HUES48 (cell line): ENCODE measurements at regions not wholly inside any gene's neighbourhood (a gene's known extent, or its start where the extent isn't known, plus 50 kb on each side); places are given as distances from the start of the nearest gene placed in this dataset.

Experiments used
- H3K27ac ChIP-seq: one replicate; pipeline ENCODE4 v1.7.0; 2013; ENCODE audit warnings: low read depth, low read length, inconsistent platforms
- H3K27me3 ChIP-seq: 2 replicates; pipeline ENCODE4 v1.6.1; 2013; ENCODE audit warnings: mild to moderate bottlenecking, low read length; ENCODE audit not compliant: control insufficient read depth, insufficient read depth
- H3K36me3 ChIP-seq: 2 replicates; pipeline ENCODE4 v1.6.1; 2013; ENCODE audit warnings: low read length; ENCODE audit not compliant: control insufficient read depth, insufficient read depth
- H3K4me1 ChIP-seq: 2 replicates; pipeline ENCODE4 v1.6.1; 2013; ENCODE audit warnings: mild to moderate bottlenecking, low read length; ENCODE audit not compliant: control insufficient read depth, insufficient read depth
- H3K4me3 ChIP-seq: 2 replicates; pipeline ENCODE4 v1.5.1; 2013; ENCODE audit warnings: mild to moderate bottlenecking, low read depth, low read length
- H3K9ac ChIP-seq: 2 replicates; pipeline ENCODE4 v1.6.1; 2013; ENCODE audit warnings: mild to moderate bottlenecking, low read depth, low read length, moderate library complexity
- H3K9me3 ChIP-seq: 2 replicates; pipeline ENCODE4 v1.6.1; 2013; ENCODE audit warnings: low read length; ENCODE audit not compliant: control insufficient read depth, insufficient read depth

GRCh38 chr21:28522014-28522799, 470.5 kb downstream of the LTN1 start:
- no peaks in the 10 kb centered on the region for H3K9me3 ChIP-seq
- H3K4me1 ChIP-seq: peaks cover 9% of the 10 kb centered on the region
- no peak overlapping the region for H3K4me3 ChIP-seq
- no peaks in the 10 kb centered on the region for H3K27me3 ChIP-seq
- no peaks in the 10 kb centered on the region for H3K36me3 ChIP-seq
- no peak overlapping the region for H3K27ac ChIP-seq
- H3K9ac ChIP-seq: no peak overlapping the region

GRCh38 chr21:28518630-28519029, 474.0 kb downstream of the LTN1 start:
- H3K27ac ChIP-seq: no peak overlapping the region
- no peak overlapping the region for H3K4me3 ChIP-seq
- H3K36me3 ChIP-seq: no peaks in the 10 kb centered on the region
- no peak overlapping the region for H3K9ac ChIP-seq
- H3K4me1 ChIP-seq: peaks cover 10% of the 10 kb centered on the region
- no peaks in the 10 kb centered on the region for H3K9me3 ChIP-seq
- H3K27me3 ChIP-seq: no peaks in the 10 kb centered on the region

GRCh38 chr21:28516991-28517592, 475.6 kb downstream of the LTN1 start:
- Histone ChIP-seq H3K9me3 (no peaks in the 10 kb centered on the region), H3K27ac (no peak overlapping the region), H3K4me1 (peaks cover 6% of the 10 kb centered on the region), H3K36me3 (no peaks in the 10 kb centered on the region), H3K27me3 (no peaks in the 10 kb centered on the region), H3K9ac (no peak overlapping the region), H3K4me3 (no peak overlapping the region)

GRCh38 chr21:28516021-28516420, 476.7 kb downstream of the LTN1 start:
- H3K4me1 ChIP-seq: peaks cover 5% of the 10 kb centered on the region
- no peak overlapping the region for H3K9ac ChIP-seq
- no peak overlapping the region for H3K4me3 ChIP-seq
- no peaks in the 10 kb centered on the region for H3K9me3 ChIP-seq
- H3K36me3 ChIP-seq: no peaks in the 10 kb centered on the region
- no peaks in the 10 kb centered on the region for H3K27me3 ChIP-seq
- no peak overlapping the region for H3K27ac ChIP-seq

- Histone ChIP-seq H3K9ac (no peak overlapping the region), H3K9me3 (no peaks in the 10 kb centered on the region), H3K4me3 (no peak overlapping the region), H3K27me3 (no peaks in the 10 kb centered on the region), H3K4me1 (peaks cover 12% of the 10 kb centered on the region), H3K36me3 (no peaks in the 10 kb centered on the region), H3K27ac (no peak overlapping the region)
Observed at GRCh38 chr21:28513428-28513827, 479.2 kb downstream of the LTN1 start.

- Histone ChIP-seq H3K4me3 (no peak overlapping the region), H3K27ac (no peak overlapping the region), H3K9me3 (peaks cover 14% of the 10 kb centered on the region), H3K4me1 (peaks cover 7% of the 10 kb centered on the region), H3K36me3 (no peaks in the 10 kb centered on the region), H3K27me3 (no peaks in the 10 kb centered on the region), H3K9ac (no peak overlapping the region)
Observed at GRCh38 chr21:28509031-28509430, 483.6 kb downstream of the LTN1 start.

GRCh38 chr21:28508126-28508525, 484.6 kb downstream of the LTN1 start:
- peaks cover 7% of the 10 kb centered on the region for H3K4me1 ChIP-seq
- no peaks in the 10 kb centered on the region for H3K27me3 ChIP-seq
- no peak overlapping the region for H3K9ac ChIP-seq
- no peak overlapping the region for H3K4me3 ChIP-seq
- H3K27ac ChIP-seq: no peak overlapping the region
- H3K9me3 ChIP-seq: peaks cover 14% of the 10 kb centered on the region
- no peaks in the 10 kb centered on the region for H3K36me3 ChIP-seq

- Histone ChIP-seq H3K4me1 (no peaks in the 10 kb centered on the region), H3K27ac (no peak overlapping the region), H3K9me3 (no peaks in the 10 kb centered on the region), H3K9ac (no peak overlapping the region), H3K27me3 (no peaks in the 10 kb centered on the region), H3K4me3 (no peak overlapping the region), H3K36me3 (no peaks in the 10 kb centered on the region)
Observed at GRCh38 chr21:28496517-28496916, 496.2 kb downstream of the LTN1 start.

GRCh38 chr21:28492127-28492526, 500.6 kb downstream of the LTN1 start:
- no peaks in the 10 kb centered on the region for H3K36me3 ChIP-seq
- no peaks in the 10 kb centered on the region for H3K27me3 ChIP-seq
- H3K9me3 ChIP-seq: no peaks in the 10 kb centered on the region
- no peak overlapping the region for H3K27ac ChIP-seq
- peaks cover 5% of the 10 kb centered on the region; the same call in 1 of the 2 replicates for H3K4me1 ChIP-seq
- no peak overlapping the region for H3K9ac ChIP-seq
- no peak overlapping the region for H3K4me3 ChIP-seq

- H3K4me3 ChIP-seq: no peak overlapping the region
- H3K27ac ChIP-seq: no peak overlapping the region
- no peaks in the 10 kb centered on the region for H3K27me3 ChIP-seq
- no peaks in the 10 kb centered on the region for H3K9me3 ChIP-seq
- H3K9ac ChIP-seq: no peak overlapping the region
- H3K36me3 ChIP-seq: no peaks in the 10 kb centered on the region
- peaks cover 5% of the 10 kb centered on the region; the same call in 1 of the 2 replicates for H3K4me1 ChIP-seq
Observed at GRCh38 chr21:28489821-28490350, 502.8 kb downstream of the LTN1 start.

- Histone ChIP-seq H3K9me3 (no peaks in the 10 kb centered on the region), H3K4me3 (no peak overlapping the region), H3K9ac (no peak overlapping the region), H3K27ac (no peak overlapping the region), H3K4me1 (peaks cover 5% of the 10 kb centered on the region; the same call in 1 of the 2 replicates), H3K27me3 (no peaks in the 10 kb centered on the region), H3K36me3 (no peaks in the 10 kb centered on the region)
Observed at GRCh38 chr21:28489162-28489561, 503.5 kb downstream of the LTN1 start.
